ENCODE measurements at regions not wholly inside any gene's neighbourhood (a gene's known extent, or its start where the extent isn't known, plus 50 kb on each side); places are given as distances from the start of the nearest gene placed in this dataset.

- TF ChIP-seq POLR2AphosphoS5 (IDR thresholded peaks at IDR 0.05; ENCODE audit: low read depth): no peak
- no peak for TF ChIP-seq CTCF (conservative IDR thresholded peaks at IDR 0.05; ENCODE audit: low read depth in 2 of 2)
- no peak for TF ChIP-seq EZH2 (IDR thresholded peaks at IDR 0.05; ENCODE audit: low read depth, unreplicated experiment)
- no peak for TF ChIP-seq NANOG (IDR thresholded peaks at IDR 0.05; ENCODE audit: borderline replicate concordance)
- no peak for TF ChIP-seq CREB1 (CRISPR knock-in tag; IDR thresholded peaks at IDR 0.05; ENCODE audit: low read depth)
- TF ChIP-seq REST (IDR thresholded peaks at IDR 0.05; ENCODE audit: unreplicated experiment): no peak
- TF ChIP-seq EZH2phosphoT487 (IDR thresholded peaks at IDR 0.05; ENCODE audit: unreplicated experiment): no peak
- TF ChIP-seq JUNB (IDR thresholded peaks at IDR 0.05; ENCODE audit: unreplicated experiment): no peak
- TF ChIP-seq ZNF114 (CRISPR knock-in tag; IDR thresholded peaks at IDR 0.05): no peak
- no peak for TF ChIP-seq ETS1 (IDR thresholded peaks at IDR 0.05)
- TF ChIP-seq ZNF331 (CRISPR knock-in tag; IDR thresholded peaks at IDR 0.05; ENCODE audit: low read depth): no peak
- TF ChIP-seq STAT1 (IDR thresholded peaks at IDR 0.05; ENCODE audit: unreplicated experiment): no peak
- TF ChIP-seq ZNF462 (CRISPR knock-in tag; IDR thresholded peaks at IDR 0.05): no peak
Observed at GRCh38 chr7:19958309-19958896, 185.0 kb upstream of the TMEM196 start.

All from GM23338 (cell line).